Hepatic stellate cell (primary cell): ENCODE measurements at regions not wholly inside any gene's neighbourhood (a gene's known extent, or its start where the extent isn't known, plus 50 kb on each side); places are given as distances from the start of the nearest gene placed in this dataset.
"Not testable (repeated sequence)": the region's sequence is repeated elsewhere in the genome, so short reads cannot be mapped to it uniquely, and the experiment has no call there.

Experiments
- DNase-seq: peaks from one replicate; pipeline ENCODE4 v3.0.0; 2011; ENCODE audit warnings: low spot score

GRCh38 chr20:48042628-48043027 is 257.3 kb upstream of the SULF2 start:
- DNase-seq: no peak

DNA sequence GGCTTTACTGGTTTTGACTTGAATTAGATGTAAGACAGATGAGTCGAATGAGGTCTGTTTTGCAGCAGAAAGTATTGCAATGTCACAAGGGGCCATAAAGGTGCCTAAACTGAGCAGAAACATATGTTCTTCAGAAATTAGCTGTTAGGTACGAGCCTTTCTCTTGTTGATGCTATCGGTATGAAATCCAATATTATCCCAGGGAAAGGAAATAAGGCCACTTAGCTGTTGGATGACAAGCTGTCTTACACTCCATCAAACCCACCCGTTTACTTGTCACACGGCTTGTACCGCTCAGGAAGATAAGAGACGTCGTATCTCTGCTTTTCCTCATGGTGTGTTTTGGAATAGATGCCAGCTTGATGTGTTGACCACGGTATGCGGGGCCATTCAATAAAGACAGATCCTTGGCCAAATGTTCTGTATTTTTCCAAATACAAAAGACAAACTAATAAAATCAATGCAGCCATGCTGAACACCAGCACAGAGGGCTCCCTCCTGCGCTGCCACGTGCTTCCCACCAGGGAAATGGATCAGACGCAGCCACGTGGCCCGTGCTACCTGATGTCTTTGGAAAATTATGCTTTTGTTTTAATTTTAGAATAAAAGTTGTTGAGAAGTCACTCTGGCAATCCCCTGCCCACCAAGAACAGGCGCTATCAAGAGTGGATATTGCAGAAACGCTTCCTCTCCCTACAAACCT is 255.9 kb upstream of the SULF2 start:
- no peak for DNase-seq

DNA sequence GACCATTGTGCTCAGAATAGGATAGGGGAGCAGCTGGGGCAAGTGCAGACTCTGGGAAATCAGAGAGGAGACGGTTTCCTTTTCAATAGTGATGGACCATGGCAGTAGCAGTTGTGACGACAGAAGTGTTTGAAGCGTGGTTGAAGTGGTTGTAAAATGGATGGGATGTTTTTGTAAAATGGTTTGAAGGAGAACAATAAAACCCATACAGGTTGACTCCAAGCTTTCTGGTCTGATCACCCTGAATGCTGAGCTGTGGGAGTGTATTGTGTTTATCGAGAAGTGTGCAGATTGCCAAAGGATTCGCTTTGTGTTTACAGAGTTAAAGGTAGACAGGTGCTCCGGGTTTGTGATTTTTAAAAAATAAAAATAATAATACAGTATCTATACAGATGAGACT is 255.2 kb upstream of the SULF2 start:
- DNase-seq: no peak

- DNase-seq: no peak
These were observed 254.8 kb upstream of the SULF2 start for GRCh38 chr20:48040051-48040450.

DNA sequence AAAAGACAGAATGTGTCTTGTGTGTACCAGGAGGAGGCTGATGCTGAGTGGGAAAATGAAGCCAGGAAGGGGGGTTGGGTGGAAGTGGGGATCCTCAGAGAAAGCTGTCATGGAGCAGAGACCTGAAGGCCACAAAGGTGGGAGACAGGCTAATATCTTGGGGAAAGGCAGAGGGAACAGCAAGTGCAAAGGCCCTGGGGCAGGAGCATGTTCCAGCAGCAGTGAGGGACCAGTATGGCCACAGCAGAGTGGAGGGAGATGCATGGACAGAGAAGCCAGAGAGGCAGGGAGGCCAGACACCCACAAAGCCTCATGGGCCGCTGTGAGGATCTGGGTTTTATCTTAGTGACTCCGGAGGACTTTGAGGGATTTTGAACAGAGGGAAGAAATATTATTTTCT is 254.2 kb upstream of the SULF2 start:
- DNase-seq: no peak

- DNase-seq: no peak
These were observed 253.4 kb upstream of the SULF2 start for GRCh38 chr20:48038713-48039112.

- DNase-seq: not testable (repeated sequence)
These were observed 252.5 kb upstream of the SULF2 start for GRCh38 chr20:48037798-48038197.

DNA sequence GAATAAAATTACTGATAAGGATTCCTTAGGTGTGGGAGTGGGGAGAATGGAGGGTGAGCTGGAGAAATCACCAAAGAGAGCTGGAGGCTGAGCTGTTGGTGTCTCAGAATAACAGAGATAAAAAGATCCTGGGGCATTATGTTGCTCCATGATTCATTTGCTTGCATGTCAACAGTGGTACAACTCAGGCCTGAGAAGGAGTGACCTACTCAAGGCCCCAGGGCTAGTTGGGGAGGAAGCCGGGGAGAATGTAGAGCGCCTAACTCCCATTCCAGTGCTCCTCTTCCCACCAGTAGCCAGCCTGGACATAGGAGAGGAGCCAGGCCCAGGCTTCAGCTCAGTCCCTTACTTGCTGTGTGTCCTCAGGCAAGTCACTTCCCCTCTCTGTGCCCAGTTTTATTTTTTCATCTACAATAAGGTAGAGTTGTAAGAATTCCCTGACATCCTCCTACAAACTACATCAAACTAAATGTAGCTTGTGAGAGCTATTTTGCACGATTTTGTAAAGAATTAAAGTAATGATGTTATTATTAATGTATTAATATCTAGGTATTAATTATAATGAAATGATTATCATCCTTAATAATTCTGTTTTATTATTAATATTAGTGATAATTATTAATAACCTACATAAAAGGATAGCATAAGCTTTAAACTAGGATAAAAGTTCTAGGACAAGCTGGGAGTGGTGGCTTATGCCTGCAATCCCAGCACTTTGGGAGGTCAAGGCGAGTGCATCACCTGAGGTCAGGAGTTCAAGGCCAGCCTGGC is 250.9 kb upstream of the SULF2 start:
- no peak for DNase-seq

GRCh38 chr20:48034751-48035150 is 249.5 kb upstream of the SULF2 start:
- DNase-seq: no peak

GRCh38 chr20:48033005-48033404 is 247.7 kb upstream of the SULF2 start:
- not testable (repeated sequence) for DNase-seq

DNA sequence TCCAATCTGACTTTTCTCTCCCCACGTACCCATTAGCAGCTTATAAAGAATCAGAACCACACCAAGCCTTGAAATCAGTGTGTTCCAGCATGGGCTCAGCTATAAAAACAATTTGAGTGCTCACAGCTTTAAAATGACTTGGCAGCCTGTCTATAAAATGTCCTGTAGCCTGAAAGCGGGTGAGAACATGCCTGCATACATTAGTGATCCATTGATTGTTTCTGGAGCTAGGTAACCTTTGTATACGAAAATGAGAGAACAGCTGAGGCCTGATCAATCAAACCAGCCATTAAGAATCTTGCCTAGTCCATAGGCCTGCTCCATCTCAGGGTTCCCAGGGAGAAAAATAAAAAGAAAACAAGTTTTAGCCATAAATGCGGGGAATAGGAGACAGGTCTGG is 245.8 kb upstream of the SULF2 start:
- DNase-seq: no peak

- no peak for DNase-seq
These were observed 241.8 kb upstream of the SULF2 start for GRCh38 chr20:48026981-48027592.

GRCh38 chr20:48025661-48026060 is 240.4 kb upstream of the SULF2 start:
- no peak for DNase-seq

DNA sequence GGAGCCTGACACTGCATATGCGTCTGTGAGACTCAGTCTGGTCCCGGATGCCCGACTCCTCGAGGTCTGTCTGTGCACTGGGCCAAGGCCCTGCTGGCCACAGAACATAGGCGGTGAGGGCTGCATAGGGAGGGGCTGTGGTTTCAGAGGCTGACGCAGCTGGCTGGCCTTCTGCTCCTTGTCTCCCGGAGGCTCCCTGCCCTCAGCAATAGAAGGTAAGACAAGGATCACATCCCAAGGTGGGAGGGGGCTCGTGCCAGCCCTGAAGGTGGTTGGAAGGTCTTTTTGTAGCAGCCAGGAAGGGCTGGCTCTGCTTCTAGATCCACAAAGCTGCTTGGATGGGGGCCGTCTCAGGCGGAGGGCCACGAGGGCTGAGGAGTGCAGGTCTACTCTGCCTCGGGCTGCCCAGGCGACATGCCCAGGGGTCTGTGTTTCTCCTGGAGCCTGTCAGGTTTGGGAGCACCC is 239.8 kb upstream of the SULF2 start:
- DNase-seq: no peak

DNA sequence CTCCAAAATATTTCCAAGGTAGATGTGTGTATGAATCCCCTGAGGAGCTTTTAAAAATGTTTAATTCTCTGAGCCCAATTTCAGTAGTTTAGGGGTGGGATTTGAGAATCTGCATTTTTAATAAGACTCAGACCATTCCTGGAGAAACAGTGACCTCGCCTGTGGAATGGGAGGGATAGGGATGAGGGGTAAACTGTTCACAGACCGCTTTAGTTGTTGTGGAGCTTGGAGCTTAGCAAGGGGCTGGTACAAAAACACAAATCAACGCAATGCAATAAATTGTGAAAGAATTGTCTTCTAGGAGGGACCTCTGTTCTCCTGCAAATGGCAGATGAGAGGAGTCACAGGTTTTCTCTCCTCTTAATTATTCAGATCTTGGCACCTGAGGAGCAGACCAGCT is 239.3 kb upstream of the SULF2 start:
- no peak for DNase-seq

DNA sequence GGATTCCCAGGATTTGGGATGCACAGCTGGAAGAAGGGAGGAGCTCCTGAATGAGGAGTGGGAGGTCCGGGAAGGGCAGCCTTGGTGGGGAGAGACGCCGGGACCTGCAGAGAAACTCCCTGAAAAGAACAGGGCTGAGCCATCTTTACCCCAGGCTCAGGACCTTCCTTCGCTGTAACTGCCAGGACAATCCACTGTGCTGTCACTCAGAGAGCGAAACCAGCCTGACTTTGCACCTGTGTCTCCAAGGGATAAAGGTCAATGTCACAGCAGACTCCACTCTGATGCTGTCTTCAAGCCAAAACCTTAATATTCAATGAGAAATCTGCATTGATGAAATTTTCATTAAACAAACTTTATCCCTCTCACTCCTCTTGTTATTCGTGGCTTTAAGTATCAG is 235.4 kb upstream of the SULF2 start:
- not testable (repeated sequence) for DNase-seq

DNA sequence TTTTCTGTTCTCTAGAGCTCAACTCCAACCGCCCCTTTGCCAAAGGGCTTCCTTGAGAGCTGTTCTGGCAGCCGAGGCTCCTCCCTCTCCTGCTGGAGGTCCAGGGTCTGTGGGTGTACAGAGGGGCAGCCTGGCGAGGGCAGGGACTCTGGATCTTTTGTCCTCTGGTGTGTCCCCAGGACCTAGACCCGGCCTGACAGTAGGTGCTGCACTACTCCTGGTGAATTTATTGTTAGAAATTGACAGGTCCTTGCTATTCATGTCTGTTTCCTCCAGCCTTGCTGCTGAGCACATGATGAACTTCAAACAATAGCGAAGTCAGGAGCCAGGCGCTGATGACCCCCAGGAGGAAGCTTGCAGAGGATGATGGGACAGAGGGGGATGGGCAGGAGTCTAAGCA is 234.7 kb upstream of the SULF2 start:
- no peak for DNase-seq

DNA sequence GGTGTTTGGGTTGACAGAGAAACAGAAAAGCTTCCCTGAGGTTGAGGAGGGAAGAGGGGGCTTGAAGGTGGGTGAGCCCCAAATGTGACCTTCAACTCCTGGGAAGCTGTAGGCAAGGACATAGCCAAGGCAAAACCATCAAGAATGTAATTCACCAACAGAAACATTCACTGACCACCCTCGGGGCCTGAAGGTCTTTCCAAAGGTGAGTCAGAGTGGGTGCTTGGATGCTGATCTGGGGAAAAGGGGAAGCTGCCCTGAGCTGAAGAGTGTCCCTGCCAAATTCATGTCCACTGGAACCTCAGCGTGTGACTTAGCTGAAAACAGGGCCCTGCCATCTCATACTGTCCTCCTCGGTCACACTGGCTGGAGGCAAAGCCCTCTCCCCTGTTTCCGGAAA is 234.2 kb upstream of the SULF2 start:
- DNase-seq: no peak

DNA sequence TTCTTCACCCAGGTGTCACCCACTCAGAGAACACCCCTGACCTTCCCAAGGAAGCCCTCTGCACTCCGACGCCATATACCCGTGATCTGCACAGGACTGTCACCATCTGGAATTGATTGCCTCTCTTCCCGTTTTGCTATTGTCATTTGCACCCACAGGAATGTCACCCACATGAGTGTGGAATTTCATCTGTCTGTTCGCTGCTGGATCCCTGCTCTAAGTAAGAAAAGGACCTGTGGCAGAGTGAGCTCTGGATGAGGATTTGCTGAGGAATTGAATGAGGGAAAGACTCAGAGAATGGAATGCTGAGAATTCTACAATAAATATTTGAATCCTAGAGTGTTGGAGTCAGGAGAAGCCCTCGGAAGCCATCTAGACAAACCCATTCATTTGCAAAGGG is 233.6 kb upstream of the SULF2 start:
- not testable (repeated sequence) for DNase-seq

DNA sequence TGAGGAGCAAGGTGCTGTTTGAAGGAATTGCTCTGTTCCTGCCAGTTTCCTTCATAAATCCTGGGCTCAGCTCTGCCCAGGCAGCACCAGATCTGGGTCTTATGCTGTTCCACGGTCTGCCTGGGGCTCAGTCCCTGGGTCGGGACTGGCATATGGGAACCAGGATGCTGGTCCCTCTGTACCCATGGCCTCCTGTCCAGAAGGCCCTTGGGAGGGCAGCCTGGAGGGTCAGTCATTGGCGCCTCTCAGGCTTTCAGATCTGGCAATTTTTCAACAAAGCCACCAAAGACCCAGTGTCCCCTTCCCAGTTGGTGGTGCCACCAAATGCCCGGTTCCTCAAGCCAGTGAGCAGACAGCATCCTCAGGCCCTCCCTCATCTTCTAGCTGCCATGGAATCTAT is 232.7 kb upstream of the SULF2 start:
- DNase-seq: no peak

DNA sequence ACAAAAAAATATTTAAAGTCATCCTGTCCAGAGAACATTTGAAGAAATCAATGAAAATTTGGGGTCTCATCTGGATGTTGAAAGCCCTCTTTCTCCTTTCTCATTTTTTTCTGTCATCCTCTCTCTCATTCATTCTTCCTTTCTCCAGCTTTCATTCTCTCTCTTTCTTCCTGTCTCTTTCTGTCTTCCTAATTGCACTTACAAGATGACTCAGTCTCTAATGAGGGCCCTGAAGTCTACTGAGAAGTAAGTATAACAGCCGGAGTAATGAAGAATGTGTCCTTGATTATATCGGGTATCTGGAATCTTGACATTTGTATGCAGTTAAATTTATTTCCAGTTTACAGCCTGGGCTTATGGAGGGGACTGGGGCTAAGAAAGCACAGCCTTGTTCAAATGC is 232.2 kb upstream of the SULF2 start:
- DNase-seq: no peak

DNA sequence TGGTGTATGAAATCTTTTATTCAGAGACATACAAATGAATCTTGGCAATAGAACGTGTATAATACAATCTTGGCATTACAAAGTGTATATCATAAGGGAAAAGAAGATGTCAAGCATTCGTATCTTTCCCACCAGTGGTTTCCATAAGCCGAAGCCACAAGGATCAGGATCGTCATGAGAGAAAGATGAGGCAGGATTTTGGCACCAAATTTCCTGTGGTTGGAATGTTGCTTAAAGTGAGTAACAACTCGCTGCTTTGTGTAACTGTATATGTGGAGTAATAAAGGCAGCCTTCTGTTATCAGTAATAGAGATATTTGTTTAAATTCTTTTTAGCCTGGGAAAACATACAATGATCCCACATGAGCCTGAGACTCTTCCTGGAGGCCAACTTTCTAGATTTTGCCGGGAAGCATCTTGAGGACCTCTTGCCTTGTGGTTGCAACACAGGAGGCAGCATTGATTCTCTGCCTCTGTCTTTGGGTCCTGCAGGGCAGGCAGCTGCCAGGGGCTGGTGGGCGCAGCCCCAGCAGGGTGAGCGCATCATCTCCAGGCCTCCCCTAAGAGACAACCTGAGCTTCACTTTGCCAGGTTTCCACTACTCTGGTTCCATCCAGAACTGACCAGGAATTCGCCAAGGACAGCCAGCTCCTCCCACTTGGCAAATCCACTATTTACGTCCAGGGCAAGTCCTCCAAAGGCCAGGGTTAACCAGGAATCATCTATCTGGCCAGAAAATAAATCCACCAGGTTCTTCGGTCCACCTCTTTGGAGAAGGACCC is 230.9 kb upstream of the SULF2 start:
- DNase-seq: no peak
